ENCODE measurements at regions not wholly inside any gene's neighbourhood (a gene's known extent, or its start where the extent isn't known, plus 50 kb on each side); places are given as distances from the start of the nearest gene placed in this dataset.
"Not testable (repeated sequence)": the region's sequence is repeated elsewhere in the genome, so short reads cannot be mapped to it uniquely, and the experiment has no call there.

DNA sequence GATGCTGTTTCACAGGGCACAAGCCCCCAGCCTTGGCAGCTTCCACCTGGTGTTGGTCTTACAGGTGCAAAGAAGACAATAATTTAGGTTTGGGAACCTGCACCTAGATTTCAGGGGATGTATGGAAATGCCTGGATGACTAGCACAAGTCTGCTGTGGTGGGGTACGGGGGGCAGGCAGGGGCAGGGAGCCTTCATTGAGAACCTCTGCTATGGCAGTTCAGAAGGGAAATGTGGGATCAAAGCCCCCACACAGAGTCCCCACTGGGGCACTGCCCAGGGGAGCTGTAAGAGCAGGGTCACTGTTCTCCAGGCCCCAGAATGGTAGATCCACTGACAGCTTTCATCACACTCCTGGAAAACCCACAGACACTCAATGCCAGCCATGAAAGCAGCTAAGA, 686.5 kb downstream of the FAM181B start:
- TF ChIP-seq, protein P1, sequence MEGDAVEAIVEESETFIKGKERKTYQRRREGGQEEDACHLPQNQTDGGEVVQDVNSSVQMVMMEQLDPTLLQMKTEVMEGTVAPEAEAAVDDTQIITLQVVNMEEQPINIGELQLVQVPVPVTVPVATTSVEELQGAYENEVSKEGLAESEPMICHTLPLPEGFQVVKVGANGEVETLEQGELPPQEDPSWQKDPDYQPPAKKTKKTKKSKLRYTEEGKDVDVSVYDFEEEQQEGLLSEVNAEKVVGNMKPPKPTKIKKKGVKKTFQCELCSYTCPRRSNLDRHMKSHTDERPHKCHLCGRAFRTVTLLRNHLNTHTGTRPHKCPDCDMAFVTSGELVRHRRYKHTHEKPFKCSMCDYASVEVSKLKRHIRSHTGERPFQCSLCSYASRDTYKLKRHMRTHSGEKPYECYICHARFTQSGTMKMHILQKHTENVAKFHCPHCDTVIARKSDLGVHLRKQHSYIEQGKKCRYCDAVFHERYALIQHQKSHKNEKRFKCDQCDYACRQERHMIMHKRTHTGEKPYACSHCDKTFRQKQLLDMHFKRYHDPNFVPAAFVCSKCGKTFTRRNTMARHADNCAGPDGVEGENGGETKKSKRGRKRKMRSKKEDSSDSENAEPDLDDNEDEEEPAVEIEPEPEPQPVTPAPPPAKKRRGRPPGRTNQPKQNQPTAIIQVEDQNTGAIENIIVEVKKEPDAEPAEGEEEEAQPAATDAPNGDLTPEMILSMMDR (IDR thresholded peaks at IDR 0.05) = no peak
- no peak for TF ChIP-seq ZFX (IDR thresholded peaks at IDR 0.05; ENCODE audit: borderline replicate concordance)
- H3K27ac ChIP-seq = no peak overlapping the region

DNA sequence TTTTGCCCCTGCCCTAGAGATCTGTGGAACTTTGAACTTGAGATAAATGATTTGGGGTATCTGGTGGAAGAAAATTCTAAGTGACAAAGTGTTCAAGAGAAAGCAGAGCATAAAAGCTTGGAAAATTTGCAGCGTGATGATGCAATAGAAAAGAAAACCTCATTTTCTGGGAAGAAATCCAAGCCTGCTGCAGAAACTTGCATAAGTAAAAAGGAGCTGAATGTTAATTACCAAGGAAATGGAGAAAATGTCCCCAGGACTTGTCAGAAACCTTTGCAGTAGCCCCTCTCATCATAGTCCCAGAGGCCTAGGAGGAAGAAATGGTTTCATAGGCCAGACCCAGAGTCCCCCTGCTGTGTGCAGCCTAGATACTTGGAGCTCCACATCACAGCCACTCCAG, 686.9 kb downstream of the FAM181B start:
- H3K27ac ChIP-seq = no peak overlapping the region
- TF ChIP-seq, protein P1 (IDR thresholded peaks at IDR 0.05) = no peak
- TF ChIP-seq ZFX (IDR thresholded peaks at IDR 0.05; ENCODE audit: borderline replicate concordance) = no peak

DNA sequence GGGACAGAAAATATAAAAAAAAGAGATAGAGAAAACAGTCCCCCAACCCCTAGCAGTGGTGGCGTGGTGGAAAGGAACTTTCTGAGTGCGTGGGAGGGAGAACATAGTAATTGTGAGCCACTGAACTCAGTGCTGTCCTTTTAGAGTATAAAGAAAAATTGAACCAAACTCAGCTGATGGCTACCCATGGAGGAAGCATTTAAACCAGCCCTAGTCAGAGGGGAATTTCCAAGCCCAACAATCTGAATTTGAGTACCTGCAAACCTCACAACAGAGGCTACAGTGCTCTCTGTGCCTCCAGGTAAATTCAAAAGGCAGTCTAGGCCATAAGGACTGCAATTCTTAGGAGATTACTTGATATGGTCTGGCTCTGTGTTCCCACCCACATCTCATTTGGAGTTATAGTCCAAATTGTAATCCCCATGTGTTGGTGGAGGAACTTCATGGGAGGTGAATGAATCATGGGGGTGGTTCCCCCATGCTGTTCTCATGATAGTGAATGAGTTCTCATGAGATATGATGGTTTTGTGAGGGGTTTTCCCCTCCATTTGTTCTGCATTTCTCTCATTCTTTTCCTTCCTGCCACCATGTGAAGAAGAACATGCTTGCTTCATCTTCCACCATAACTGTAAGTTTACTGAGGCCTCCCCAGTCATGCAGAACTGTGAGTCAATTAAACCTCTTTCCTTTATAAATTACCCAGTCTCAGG, 687.8 kb downstream of the FAM181B start:
- TF ChIP-seq, protein P1 (IDR thresholded peaks at IDR 0.05) = no peak
- TF ChIP-seq ZFX (IDR thresholded peaks at IDR 0.05; ENCODE audit: borderline replicate concordance) = no peak
- no peak overlapping the region for H3K27ac ChIP-seq

DNA sequence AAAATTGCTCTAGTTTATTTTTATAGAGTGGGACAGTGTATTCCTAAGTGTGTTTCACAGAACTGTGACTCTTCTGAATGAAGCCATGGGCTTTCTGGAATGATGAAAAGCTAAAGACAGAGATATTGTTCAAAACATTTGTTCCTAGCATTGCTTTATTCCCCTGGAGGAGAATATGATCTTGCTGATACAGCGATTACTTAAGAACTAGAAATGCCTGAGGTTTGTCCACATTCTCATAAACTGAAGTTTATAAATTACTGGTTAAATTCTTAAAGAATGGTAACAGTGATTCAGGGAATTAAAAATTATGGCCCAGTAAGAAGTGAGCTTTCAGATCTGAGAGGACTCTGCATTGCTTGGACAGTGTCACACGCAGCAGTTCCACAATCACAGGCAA, 690.3 kb downstream of the FAM181B start:
- H3K27ac ChIP-seq = no peak overlapping the region
- TF ChIP-seq ZFX (IDR thresholded peaks at IDR 0.05; ENCODE audit: borderline replicate concordance) = no peak
- TF ChIP-seq, protein P1 (IDR thresholded peaks at IDR 0.05) = no peak

DNA sequence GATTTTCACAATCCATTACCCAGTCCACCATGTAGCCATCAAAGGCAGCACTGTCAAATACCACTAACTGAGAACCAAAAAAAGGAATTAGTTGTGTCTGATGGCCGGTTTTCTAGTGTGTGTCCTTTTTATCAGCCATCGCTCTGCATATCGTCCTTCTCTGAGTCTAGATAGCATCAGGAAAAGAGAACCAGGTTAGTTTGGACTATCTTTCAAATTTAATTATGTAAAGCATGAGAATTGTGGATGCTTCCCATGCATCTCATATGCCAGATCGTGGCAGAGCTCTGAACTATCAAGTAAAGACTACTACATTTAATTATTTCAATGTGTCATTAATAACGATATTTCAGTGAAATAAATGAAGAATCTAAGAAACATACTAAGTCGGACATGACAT, 691.9 kb downstream of the FAM181B start:
- H3K27ac ChIP-seq = no peak overlapping the region
- TF ChIP-seq, protein P1 (IDR thresholded peaks at IDR 0.05) = no peak
- TF ChIP-seq ZFX (IDR thresholded peaks at IDR 0.05; ENCODE audit: borderline replicate concordance) = no peak

DNA sequence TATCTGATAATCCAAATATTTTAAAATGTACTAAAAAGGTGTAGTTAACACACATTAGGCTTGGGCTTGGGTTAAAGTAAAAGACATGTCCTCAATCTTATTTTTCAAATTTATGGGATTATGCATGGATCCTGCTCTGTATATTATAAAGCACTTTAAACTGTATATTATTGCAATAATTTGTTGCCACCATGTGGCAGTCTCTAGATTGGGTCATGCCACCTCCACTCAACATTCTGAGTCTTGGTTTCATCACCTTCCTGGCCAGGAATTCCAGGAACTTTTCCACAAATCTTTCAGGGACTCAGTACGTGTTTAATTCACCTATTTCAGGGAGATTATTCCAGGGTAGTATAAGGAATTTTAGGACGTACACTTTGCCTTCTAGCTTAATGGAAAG, 695.5 kb downstream of the FAM181B start:
- TF ChIP-seq, protein P1 (IDR thresholded peaks at IDR 0.05) = no peak
- no peak for TF ChIP-seq ZFX (IDR thresholded peaks at IDR 0.05; ENCODE audit: borderline replicate concordance)
- H3K27ac ChIP-seq = no peak overlapping the region

DNA sequence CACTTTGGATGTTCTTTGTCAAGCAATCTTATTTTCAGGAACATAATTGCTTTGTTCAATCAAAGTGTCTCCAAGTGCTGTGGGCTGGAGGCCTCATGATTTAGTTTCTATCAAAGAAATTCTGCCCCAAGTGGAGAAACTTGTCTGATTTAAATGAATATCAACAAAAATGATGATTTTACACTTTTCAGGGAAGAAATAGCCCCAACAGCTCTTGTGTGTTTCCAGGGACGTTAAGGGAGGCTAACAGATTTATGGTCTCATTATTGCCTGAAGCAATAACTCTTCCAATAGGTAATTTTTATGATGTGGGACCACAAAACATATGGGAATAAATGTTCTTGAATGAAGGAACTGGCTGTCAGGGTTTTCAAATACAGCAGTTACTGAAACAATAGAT, 699.1 kb downstream of the FAM181B start:
- TF ChIP-seq, protein P1 (IDR thresholded peaks at IDR 0.05) = no peak
- no peak for TF ChIP-seq ZFX (IDR thresholded peaks at IDR 0.05; ENCODE audit: borderline replicate concordance)
- H3K27ac ChIP-seq = no peak overlapping the region

DNA sequence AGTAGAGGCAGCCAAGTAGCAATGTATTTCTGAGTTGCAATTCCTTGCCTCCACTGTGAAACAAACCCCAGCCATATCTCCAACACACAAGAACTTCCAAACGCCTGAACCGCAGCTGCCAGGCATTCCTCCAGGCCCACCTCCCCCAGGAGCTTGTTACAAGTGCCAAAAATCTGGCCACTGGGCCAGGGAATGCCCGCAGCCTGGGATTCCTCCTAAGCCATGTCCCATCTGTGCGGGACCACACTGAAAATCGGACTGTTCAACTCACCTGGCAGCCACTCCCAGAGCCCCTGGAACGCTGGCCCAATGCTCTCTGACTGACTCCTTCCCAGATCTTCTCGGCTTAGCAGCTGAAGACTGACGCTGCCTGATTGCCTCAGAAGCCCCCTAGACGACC, 706.3 kb downstream of the FAM181B start:
- not testable (repeated sequence) for H3K27ac ChIP-seq
